ENCODE measurements at regions not wholly inside any gene's neighbourhood (a gene's known extent, or its start where the extent isn't known, plus 50 kb on each side); places are given as distances from the start of the nearest gene placed in this dataset.
"Not testable (repeated sequence)": the region's sequence is repeated elsewhere in the genome, so short reads cannot be mapped to it uniquely, and the experiment has no call there.

DNA sequence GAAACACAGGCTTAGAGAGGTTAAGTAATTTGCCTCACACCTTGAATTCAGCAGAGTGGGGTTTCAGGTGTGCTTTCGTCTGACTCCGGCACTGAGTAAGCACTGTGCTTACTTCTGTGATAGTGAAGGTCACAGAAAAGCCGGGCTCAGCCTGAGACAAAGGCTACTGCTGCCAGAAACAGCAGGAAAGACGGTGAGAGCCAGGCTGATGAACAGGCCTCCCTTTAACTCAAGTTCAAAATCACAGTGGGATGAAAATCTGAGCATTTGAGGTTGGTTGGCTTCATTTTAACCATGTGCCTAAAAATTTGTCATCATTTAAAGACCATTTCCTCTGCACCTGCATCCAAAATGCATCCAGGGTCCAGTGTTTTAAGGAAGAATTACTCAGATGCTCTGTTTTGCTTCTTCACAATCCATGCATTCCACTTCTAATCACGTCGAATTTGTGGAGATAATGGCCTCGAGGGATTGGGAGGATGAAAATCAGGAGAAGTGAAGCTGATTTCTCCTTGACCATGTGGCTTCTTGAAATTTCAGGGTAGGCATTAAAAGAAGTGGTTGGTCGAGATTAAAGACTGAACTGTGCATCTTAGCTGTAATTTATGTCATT is 121.2 kb upstream of the LNX1 start:
- DNase-seq = no peak

DNA sequence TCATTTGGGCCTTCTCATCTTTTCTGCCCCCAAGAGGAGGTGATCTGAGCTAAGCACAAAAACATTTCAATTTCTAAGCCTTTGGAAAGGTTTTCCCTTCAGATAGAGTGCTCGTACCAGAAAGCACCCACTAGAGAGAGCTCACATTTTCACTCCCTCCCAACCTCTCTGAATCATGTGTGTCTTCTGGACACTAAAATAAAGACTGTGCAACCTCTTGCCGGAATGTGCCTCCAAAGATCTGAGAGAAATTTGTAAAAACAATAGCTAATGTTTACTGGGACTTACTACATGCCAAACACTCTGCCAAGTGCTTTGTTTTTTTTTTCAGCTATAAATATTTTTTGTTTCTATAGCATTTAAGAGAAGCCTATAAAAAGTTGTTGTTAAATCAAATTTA is 120.6 kb upstream of the LNX1 start:
- DNase-seq = no peak

DNA sequence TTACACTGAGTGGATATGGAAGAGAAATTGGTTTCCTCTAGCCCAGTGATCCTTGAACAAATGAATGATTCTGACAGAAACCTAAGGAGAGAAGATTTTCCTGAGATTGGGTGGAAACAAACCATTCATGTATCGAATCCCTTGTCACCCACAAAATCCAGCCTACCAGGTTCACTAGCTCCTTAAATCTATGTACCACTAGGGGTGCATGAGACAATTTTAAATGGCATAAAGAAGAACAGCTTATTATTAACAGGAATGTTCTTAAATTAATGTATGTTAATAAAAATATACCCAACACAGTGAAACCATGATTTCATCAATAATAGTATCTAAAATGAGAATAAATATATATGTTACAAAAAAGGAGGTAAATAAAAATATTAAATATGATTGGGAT is 118.4 kb upstream of the LNX1 start:
- no peak for DNase-seq

DNA sequence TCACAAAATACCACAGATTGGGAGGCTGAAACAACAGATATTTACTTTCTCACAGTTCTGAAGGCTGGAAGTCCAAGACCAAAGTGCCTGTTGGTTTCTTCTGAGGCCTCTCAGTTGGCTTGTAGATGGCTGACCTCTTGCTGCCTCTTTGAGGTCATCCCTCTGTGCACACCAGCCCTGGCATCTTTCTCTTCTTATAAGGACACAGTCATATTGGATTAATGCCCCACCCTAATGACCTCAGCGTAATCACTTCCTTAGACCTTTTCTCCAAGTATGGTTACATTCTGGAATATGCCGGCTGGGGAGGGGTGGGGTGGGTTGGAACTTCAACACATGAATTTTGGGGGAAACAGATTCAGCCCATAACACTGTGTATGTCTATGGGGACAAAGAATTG is 116.2 kb upstream of the LNX1 start:
- no peak for DNase-seq

DNA sequence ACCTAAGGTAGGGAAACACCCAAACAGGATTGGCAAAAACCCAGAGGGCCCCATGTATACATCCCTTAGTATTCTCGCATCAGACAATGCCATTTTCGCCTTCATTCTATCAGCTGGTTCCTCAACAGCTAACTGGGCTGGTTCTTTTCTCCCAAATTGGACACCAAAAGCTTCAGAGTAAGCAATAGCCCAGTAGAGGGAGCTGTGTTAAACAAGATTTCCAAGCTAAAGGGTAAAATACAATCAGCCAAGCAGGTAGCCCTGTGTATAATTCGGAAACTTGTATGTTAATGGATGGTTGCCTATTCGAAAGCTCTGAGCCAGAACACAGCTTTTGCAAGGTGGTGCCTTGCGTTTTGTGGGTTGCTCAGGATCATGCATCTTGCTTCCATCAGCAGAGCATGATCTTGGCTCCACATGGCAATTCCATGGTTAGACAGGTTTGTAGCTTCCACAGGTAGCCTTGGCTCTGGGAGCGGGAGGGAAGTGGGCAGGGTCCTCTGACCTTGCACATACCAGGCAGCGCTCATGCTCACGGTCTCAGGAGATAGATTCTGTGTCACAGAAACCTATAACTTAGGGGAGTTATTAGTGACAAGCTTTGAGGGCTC is 115.2 kb upstream of the LNX1 start:
- no peak for DNase-seq

DNA sequence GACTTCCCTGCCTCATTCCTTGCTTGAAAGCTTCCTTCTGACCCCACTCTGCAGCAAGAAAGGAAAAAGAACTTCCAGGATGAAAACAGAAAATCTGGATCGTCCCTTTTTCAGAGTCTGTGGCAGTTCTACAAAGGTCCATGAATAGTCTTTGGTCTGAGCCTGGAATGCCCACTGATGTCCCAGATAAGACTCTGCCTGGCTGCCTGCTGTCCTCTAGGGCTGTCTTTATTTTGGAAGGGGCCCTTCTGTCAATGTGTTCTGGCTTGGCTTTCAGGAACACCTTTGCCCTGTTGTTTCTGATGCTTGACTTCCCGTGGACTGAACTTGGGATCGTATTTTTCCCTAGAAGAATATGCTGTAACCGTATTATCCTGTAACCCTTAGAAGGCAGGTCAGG is 114.7 kb upstream of the LNX1 start:
- DNase-seq = no peak

DNA sequence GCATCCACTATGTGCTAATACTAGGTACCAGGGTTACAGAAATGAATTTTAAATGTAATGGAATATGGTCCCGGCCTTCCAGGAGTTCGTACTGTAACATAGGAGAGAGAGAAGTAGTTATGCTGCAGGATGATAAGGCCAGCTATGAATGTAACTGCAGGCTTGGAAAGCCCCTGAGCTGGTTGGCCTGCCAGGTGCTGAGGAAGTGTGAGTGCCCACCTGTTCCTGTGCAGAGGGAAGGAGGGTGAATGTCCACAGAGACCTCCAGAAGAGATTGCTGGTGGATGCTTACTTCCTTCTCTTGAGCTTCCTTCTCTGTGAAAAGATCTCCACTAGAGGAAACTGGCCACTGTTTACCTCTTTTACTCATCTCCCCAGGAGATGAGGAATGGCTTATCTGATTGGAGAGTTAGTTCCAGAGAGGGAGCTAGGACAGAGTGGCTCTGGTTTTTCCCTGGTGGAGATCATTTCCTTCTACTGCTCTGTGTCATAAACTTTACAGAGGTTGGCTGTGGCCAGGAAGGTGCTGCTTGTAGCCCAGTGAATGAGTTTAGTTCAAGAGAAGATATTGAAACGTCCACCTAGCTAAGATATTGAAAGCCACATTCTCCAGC is 114.0 kb upstream of the LNX1 start:
- DNase-seq = no peak

DNA sequence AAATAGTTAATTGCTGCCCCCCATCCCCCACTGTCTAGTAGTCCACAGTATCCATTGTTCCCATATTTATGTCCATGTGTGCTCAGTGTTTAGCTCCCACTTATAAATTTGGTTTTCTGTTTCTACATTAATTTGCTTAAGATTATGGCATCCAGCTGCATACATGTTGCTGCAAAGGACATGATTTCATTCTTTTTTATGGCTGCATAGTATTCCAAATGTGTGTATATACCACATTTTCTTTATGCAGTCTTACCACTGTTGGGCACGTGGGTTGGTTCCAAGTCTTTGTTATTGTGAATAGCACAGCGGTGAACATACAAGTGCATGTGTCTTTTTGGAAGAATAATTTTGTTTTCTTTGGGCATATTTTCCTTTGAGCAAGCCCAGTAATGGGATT is 113.0 kb upstream of the LNX1 start:
- no peak for DNase-seq

DNA sequence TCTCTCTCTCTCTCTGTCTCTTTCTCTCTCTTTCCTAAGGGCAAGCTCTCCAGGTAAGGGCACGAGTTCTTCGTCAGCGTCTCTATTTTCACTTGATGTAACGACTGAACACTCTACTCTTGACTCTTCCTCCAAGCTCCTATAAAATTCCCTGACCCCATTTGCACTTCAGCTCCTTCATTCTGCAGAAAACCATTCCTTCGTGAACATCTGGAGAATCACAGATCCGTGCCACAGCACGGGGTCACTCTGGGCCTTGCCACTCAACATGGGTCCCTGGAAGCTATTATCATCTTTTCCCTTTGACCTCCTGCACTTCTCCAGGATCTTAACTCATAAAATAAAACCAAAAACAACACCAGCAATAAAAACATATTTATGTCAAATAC is 112.0 kb upstream of the LNX1 start:
- DNase-seq = no peak

DNA sequence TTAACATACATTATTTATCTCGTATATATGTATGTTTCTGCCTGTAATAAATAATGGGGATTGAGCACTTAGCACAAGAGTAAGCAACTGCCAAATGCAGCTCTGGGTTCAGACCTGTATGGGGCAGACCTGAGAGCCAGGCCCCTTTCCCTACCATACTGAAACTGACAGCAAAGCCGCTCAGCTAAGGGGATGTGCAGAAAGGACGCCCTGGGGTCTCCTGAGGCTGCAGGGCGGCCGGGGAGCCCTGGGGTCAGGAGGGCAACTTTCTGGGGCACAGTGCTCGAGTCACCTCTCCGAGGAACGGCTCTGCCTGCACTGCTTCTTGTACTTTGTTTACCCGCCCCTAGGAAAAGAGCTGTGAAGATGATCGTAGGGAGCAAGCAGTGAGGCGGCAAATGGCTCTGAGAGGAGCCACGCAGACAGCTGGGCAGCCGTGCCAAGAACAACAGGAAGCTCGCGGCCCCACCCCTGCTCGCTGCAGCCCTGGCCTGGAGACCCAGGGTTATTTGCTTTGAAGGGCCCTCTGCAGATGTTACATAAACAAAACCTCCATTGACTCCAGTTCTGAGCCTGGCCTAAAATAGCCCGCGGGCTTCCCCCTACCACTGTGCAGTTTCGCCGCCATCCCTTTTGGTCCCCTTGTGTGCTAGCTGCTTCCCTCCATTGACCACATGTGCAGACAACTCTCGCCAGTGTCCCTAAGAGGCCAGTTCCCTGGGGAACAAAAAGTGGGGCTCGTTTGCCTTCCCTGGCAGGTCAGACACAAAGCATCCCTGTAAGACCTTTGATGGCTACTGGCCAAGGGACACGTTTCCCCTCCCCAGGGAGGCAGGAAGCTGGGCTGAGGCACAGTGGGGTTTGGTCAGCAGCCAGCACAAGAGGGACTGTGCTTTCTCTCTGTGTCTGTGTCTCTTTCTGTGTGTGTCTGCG is 111.3 kb upstream of the LNX1 start:
- DNase-seq = no peak

DNA sequence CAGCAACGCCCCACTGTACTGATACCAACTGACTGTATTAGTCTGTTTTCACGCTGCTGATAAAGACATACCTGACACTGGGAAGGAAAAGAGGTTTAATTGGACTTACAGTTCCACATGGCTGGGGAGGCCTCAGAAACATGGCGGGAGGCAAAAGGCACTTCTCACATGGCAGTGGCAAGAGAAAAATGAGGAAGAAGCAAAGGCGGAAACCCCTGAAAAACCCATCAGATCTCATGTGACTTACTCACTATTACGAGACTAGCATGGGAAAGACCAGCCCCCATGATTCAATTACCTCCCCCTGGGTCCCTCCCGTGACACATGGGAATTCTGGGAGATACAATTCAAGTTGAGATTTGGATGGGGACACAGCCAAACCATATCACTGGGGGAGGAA is 110.0 kb upstream of the LNX1 start:
- not testable (repeated sequence) for DNase-seq

DNA sequence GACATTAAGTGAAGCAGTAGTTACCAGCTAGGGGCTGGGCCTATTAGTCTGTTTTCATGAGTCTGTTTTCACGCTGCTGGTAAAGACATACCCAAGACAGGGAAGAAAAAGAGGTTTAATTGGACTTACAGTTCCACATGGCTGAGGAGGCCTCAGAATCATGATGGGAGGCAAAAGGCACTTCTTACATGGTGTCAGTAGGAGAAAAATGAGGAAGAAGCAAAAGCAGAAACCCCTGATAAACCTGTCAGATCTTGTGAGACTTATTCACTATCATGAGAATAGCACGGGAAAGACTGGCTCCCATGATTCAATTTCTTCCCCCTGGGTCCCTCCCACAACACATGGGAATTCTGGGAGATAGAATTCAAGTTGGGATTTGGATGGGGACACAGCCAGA is 108.0 kb upstream of the LNX1 start:
- not testable (repeated sequence) for DNase-seq

DNA sequence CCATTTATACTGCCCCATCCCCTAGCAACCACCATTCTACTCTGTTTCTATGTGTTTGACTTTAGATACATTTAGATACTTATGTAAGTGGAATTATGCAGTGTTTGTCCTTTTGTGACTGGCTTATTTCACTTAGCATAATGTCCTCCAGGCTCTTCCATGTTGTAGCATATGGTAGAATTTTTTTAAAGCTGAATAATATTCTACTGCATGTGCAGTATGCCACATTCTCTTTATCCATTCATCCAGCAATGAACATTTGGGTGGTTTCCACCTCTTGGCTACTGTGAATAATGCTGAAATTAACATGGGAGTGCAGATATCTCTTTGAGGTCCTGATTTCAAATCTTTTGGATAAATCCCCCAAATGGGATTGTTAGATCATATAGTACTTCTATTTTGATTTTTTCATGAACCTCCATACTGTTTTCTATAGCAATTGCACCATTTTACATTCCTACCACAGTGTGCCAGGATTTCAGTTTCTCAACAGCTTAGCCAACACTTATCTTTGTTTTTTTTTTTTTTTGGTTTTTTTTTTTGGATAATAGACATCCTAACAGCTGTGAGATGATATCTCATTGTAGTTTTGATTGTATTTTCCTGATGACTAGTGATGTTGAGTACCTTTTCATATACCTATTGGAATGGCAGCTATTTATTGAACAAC is 105.9 kb upstream of the LNX1 start:
- DNase-seq = no peak

DNA sequence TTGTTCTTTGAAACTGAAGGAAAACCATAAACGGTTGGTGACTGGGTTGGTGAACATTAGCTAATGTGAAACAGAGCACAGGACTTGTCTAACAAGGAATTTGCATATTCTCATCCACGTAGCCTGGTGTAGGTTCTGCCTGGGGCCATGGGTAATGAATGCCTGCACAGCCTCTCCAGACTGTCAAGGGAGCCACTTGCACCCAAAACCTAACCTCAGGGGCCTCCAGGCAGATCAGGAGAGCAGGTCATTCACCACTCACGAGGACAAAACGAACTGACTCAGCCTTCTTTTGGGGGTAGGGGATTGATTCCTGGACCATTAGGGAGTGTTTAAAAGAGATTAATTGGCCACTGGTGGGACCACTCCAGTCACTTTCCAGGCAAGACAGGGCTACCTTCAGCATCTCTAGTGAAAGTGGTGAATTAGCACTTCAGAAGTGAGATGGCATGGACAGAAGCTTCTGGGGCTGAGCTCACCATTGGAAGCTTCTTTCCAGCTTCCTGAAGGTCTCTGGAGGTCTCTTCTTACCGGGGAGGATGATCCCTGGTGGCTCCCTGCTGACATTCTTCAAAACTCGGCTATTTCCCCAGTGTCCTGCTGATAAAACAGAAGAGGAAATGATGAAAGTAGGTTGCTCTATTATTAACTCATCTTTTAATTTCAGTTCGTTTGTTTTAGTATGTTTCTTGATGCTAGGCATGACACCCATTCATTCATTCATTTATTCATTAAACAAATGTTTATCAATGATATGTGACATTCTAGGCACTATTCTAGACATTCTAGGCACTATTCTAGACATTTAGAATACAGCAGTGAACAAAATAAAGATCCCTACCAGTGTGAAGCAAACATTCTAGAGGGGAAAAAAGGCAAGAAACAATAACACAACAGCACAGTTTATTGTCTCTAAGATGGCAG is 104.5 kb upstream of the LNX1 start:
- no peak for DNase-seq

DNA sequence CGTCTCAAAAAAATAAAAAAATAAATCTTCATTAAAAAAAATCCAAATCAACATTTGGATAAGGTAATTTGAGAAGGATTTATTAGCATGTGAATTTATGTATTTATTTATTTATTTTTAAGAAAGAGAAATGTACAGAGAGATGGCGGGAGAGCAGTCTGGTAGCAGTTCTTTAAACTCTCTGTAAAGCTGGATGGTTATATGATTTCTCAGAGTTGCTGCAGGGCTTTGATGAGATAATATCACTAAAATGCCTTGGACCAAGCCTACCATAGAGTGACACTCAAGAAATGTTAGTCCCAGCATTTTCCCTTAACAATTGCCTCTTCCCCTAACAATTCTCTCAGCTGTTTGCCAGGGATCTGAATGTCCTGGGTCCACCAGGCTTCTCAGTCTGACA is 103.4 kb upstream of the LNX1 start:
- no peak for DNase-seq

DNA sequence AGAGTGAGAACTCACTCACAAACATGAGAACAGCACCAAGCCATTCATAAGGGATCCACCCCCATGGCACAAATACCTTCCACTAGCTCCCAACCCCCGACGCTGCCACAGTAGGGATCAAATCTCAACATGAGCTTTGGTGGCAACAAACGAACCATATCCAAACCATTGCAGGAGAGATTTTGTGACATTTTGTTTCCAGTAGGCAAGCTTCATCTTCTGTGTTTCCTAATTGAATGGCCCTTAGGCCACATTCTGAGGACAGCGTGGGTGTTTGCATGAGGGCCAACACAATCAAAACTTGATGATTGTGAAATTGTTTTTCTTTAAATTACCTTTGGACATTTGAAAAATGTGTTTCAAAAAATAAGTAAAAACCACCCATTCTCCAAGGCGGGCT is 102.6 kb upstream of the LNX1 start:
- DNase-seq = no peak

DNA sequence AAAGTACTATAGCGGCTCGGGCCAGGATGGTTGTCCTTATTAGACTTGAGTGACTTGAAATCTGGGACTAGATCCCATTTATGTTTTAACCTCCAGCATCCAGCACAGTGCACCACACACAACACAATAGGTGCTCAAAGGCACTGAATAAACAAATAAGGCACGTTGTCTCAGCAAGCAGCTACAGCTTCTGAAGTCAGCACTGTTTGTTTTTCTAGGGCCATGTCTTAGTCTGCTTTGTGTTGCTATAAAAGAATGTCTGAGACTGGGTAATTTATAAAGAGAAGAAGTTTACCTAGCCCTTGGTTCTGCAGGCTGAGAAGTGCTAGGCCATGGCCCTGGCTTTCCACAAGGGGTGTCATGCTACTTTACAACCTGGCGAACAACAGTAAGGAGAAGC is 102.1 kb upstream of the LNX1 start:
- DNase-seq = no peak

DNA sequence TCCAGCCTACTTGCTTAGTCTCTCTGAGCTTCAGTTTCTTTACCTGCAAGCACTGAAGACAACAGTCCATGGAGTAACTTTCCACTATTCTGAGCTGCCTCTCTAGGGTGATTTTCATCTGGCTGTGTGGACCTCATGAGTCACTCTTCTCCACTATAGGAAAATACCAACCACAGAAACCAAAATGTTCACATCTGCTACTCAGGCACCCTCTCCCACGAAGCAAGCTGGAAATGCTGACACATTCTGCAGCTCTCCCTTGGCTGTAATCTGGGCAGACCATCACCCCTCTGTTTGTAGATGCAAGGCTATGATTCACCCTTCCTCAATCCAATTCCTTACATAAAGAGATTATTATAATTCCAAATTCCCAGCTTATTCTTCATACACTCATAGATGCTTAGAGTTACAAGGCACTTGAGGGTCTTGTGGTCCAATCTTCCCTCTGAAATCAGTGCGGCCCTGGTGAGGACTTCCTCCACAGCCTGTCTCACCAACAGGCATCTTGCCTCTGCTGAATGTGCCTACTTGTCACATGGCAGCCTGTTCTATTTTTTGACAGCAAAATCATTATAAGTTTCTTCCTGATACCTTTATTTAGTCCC is 97.0 kb upstream of the LNX1 start:
- DNase-seq = no peak

DNA sequence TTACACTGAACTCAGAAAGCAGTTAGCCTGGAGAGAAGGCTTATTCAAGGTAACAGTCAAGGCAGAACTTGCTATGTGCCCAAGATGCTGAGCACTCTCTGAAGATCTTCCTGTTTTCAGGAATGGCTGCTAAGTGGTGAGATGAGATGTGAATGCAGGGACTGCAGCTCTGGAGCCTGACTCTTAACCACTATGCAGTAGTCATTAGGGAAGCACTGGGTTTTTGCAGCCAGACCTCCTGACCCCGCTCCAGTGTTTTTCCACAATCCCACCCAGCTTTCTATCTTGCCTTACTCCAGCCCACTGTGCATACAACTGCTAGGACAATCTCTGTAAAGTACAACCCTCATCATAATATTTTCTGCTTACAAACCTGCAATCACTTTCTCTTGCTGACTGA is 95.2 kb upstream of the LNX1 start:
- DNase-seq = no peak

DNA sequence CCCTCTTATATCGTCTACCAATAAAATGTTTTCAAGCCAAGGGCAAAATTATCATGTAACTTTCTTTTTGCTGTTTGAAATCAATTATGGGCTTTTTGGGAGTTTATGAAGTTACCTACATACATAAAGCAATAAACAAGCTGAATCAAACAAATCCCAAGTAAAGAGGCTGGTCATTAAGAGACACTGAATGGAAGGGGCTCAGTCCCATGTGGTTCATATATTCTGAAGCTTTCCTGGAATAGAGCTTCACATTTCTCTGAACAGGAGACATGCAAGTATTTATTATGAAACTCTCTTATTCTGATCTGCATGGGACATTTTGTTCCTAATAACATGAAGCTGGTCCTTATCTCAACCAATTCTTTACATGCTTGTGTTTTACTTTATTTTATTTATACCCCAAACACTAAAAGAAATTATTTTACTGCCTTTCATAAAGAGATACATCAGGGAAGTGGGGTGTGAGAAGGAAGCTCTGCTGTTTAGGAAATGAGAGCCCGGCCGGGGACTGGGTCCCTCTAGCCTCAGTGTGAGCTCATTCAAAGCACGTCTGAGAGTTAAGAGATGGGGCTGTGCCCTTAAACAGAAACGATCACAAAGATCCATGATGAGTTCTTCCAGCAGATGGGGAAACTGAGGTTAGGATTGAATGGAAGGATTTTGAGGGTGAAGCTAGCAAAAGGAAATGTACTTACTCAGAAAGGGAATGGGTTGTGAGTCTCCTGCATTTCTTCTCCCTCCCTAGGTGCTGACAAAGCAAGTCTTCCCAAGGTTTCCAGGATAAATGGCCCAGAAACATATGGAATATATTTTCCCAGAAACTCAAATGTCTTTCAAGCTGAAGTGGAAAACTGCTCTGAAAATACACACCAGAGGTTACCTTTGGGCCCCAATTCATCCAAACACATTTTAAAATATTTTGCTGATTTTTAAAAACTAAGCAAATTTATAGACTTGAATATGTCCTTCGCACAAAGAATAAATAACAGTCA is 93.1 kb upstream of the LNX1 start:
- DNase-seq = no peak

All from activated naive CD4-positive, alpha-beta T cell treated with Interleukin-2 at 50 U/mL for 16 hours (primary cell).